ENCODE measurements at regions not wholly inside any gene's neighbourhood (a gene's known extent, or its start where the extent isn't known, plus 50 kb on each side); places are given as distances from the start of the nearest gene placed in this dataset.

DNA sequence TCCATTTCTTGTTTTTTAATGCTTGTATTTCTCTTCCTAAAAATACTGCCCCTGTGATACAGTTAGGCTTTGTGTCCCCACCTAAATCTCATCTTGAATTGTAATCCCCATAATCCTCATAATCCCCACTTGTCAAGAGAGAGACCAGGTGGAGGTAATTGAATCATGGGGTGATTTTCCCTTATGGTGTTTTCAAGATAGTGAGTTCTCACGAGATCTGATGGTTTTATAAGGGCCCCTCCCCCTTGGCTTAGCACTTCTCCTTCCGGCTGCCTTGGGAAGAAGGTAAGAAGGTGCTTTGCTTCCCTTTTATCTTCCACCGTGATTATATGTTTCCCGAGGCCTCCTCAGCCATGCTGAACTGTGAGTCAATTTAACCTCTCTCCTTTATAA is 227.4 kb downstream of the MAN2A1 start:
- no peak for DNase-seq (ENCODE audit: low read depth)

- DNase-seq (ENCODE audit: low read depth) = no peak
These were observed 228.2 kb downstream of the MAN2A1 start for GRCh38 chr5:109917966-109918365.

DNA sequence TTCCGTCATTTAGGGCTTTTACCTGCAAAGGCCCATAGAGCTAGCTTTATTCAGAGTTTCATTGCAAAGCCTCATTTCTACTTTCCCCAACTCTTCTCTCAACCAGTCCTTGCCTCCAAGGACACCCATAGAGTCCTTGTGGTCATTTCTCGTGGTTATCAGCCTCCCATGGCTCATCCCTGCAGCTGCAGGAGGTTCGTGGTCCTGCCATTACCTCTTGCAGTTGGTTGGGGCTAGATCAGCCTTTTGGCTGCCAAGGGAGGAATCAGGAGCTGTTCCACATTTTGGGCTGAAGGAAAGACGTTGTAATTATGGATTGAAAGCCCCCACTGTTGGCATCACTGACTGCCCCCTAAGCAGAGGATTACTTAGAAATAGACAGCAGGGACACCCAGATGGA is 231.0 kb downstream of the MAN2A1 start:
- no peak for DNase-seq (ENCODE audit: low read depth)

GRCh38 chr5:109921735-109922380 is 232.1 kb downstream of the MAN2A1 start:
- peak; percentile 13 for DNase-seq (ENCODE audit: low read depth)

- no peak for DNase-seq (ENCODE audit: low read depth)
These were observed 232.8 kb downstream of the MAN2A1 start for GRCh38 chr5:109922381-109922995.

- no peak for DNase-seq (ENCODE audit: low read depth)
These were observed 233.5 kb downstream of the MAN2A1 start for GRCh38 chr5:109923205-109923604.

DNA sequence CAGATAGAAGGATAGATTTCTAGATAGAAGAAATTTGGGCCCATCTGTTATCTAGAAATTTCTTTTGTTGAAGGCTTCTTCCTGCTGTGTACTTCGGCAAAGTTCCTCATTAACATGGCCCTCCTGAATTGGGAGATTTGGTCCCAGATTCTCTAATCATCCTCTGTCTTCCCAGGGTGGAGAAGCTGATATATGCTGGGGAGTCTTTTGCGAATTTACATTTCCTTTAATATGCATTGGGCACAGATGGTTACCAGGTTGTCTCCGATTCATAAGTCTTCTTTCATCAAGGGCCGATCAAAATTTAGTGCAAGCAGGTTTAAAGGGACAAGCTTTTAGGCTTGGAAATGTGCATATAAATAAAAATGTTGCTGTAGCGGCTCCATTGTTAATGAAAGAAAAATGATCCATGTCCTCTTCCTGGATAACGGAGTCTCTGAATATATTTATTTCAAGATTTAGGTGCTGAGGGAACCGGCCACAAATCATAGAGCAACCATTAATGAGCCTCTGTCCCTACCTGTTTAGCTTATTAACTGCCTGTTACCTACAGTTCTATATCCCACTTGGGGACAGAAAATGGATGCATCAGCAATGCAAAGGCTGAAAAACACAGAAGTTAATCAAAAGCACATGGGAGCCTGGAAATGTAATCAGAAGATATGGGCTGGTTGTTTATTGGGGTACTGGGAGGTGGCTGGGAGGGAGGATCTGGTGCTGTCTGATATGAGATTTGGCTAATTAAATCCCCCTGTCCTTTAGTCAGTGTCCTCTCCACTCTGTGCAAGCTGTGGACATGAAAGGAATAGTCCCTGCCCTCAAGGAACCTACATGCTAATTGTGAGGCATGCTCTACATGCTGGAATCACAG is 234.7 kb downstream of the MAN2A1 start:
- no peak for DNase-seq (ENCODE audit: low read depth)

- no peak for DNase-seq (ENCODE audit: low read depth)
These were observed 237.9 kb downstream of the MAN2A1 start for GRCh38 chr5:109927639-109928038.

GRCh38 chr5:109928046-109928445 is 238.3 kb downstream of the MAN2A1 start:
- no peak for DNase-seq (ENCODE audit: low read depth)

GRCh38 chr5:109928811-109929210 is 239.1 kb downstream of the MAN2A1 start:
- DNase-seq (ENCODE audit: low read depth) = no peak

DNA sequence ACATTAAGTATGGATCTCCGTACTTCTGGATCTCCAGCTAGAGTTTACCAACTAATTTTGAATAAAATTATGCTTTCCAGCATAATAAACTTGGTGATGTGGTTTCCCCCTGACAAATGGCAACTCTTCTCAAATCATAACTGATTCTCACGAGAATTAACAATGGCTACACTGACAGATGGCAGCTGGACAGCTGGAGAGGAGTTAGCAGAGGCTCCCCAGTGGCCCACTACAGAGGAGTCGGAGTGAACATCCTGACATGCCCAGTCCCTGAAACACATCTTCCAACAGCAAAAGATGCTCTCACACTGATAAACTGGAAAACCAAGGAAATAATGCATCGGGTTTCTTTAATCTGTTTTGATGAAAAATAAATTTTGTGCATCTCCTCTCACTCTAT is 239.6 kb downstream of the MAN2A1 start:
- DNase-seq (ENCODE audit: low read depth) = no peak

- no peak for DNase-seq (ENCODE audit: low read depth)
These were observed 240.2 kb downstream of the MAN2A1 start for GRCh38 chr5:109929911-109930310.

DNA sequence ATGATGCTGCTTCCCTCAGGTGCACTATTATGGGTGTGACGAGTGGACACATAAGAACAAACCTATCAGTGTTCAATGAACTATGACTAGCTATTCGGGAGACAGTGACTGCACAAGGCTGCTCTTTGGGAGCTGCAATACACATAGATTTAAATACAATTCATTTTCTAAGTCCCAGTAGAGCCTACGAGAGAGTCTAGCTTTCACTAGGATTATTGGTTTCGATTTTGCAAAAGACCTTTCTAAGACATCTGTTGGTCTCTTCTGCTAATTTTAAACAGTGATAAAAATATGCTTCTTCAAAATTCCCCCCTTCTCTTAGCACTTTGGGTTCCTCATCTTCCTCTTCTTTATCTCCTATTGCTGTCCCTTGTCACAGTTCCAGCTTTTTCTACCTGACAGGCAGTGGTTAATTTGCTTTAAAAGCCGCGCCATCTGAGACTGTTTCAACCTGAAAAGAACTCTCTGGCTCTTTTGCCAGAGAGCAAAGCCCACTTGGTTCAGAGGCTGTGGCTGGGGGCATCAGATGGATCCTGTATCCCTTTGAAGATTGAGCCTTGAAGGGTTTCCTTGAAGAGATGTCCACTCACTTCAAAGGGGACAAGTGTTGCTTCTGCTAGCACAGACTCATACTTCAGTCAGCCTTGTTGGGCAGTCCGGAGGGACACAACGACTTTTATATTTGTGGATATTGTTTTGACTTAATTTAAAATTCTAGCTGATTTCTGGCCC is 241.5 kb downstream of the MAN2A1 start:
- DNase-seq (ENCODE audit: low read depth) = no peak

GRCh38 chr5:109935833-109936490 is 246.2 kb downstream of the MAN2A1 start:
- no peak for DNase-seq (ENCODE audit: low read depth)

DNA sequence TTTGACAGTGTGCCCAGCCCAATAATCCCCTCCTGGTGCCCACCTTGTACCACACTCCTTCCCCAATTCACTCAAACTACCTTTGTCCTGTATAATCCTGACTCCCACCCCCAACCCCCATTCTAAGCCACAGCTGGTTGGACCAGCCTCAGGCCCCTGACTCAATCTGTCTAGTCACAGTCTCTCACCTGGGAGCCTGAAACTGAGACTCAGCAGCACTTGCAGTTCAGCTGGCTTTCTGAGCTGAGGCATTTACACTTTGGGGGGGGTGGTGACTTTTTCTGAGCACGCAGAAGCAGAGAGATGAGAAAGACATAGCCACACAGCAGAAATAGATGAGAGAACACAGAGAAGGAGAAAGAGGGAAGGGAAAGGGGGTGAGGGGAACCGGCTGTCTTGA is 247.3 kb downstream of the MAN2A1 start:
- no peak for DNase-seq (ENCODE audit: low read depth)

DNA sequence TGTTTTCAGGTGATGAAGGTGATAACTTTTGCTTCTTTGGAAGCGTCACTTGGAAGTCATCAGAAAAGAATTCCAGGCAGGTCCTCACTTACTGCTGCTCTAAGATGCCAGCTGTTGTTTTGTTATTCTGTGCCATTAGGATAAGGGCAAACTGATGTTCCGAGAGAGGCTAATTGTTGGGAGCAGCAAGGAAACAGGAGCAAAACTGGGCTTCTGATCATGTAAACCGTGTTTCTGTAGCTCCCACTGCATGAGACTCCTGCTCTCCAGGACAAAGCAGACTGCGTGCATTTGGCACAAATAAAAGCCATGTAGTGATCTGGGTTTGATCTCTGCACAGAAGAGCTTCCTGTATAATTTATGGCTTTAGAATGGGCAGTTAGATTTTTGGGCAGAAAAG is 248.2 kb downstream of the MAN2A1 start:
- no peak for DNase-seq (ENCODE audit: low read depth)

DNA sequence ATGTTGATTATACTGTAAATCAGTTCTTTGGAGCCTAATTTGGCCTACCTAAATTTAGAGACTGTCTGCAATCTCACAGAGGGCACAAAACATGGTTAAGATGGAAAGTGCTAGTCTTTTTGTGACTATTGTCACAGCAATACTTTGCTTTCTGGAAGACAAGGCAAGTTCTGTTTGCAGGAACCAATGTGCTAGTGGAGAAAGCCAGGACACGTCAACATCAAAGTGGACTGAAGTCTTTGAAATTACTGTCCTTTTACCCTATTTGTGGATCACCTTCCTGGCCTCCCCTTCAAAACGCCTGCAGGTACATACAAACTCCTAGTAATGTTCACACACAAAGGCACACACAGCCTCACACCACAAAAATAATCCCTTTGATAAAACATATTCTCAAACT is 248.7 kb downstream of the MAN2A1 start:
- no peak for DNase-seq (ENCODE audit: low read depth)

GRCh38 chr5:109939116-109939682 is 249.5 kb downstream of the MAN2A1 start:
- no peak for DNase-seq (ENCODE audit: low read depth)

- no peak for DNase-seq (ENCODE audit: low read depth)
These were observed 252.9 kb downstream of the MAN2A1 start for GRCh38 chr5:109942646-109943045.

DNA sequence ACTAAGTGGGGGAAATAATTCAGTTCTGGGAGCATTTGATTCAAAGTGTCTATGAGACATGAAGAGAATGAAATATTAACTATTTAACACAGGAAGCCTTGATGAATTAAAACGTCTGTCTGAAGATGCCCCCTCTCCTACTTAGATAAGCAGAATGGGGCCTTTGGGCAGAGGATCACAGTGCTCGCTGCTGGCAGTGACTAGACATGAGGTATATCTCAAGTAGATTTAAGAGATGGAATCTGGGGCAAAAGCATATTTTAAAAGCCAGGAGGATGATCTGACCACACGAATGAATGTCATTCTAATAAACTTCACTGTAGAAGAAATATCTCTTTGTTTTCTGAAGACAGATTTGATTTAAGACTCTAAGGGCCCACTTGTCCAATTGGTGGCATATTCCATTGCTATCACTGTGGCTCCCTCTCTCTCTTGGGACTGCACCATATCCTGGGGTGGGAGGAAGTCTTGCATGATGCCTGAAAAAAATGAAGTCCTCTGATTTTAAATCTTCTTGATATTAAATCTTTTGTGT is 254.0 kb downstream of the MAN2A1 start:
- no peak for DNase-seq (ENCODE audit: low read depth)

- no peak for DNase-seq (ENCODE audit: low read depth)
These were observed 254.7 kb downstream of the MAN2A1 start for GRCh38 chr5:109944461-109944860.

Data from stimulated activated CD4-positive, alpha-beta T cell treated with anti-CD3 and anti-CD28 coated beads, Interleukin-2, amount 100 ng/mL, for 4 hours (primary cell).